Left ventricle myocardium inferior (tissue), 1 donor: ENCODE measurements at regions not wholly inside any gene's neighbourhood (a gene's known extent, or its start where the extent isn't known, plus 50 kb on each side); places are given as distances from the start of the nearest gene placed in this dataset.
"Not testable (repeated sequence)": the region's sequence is repeated elsewhere in the genome, so short reads cannot be mapped to it uniquely, and the experiment has no call there.

Experiments
- DNase-seq: peaks from one replicate; pipeline ENCODE4 v3.0.0-alpha.2; 2020
- H3K27ac ChIP-seq: fragments of 200-600 bp; replicated peaks from 2 replicates; pipeline ENCODE4 v1.8.0; 2021
- H3K27me3 ChIP-seq: fragments of 200-600 bp; 2 replicates; pipeline ENCODE4 v1.8.0; 2021; ENCODE audit warnings: low read depth
- H3K36me3 ChIP-seq: fragments of 200-600 bp; 2 replicates; pipeline ENCODE4 v1.8.0; 2021
- H3K4me1 ChIP-seq: fragments of 200-600 bp; 2 replicates; pipeline ENCODE4 v1.8.0; 2021
- H3K4me3 ChIP-seq: fragments of 200-600 bp; 2 replicates; pipeline ENCODE4 v1.8.0; 2021; ENCODE audit warnings: mild to moderate bottlenecking, moderate library complexity
- H3K9me3 ChIP-seq: fragments of 200-600 bp; replicated peaks from 2 replicates; pipeline ENCODE4 v1.8.0; 2021
- CTCF ChIP-seq: fragments of 200-600 bp; IDR thresholded peaks from 2 replicates; pipeline ENCODE4 v1.8.0; 2021; ENCODE audit warnings: antibody characterized with exemption, mild to moderate bottlenecking, borderline replicate concordance
- intact Hi-C: fragments of 100-400 bp; cut with micrococcal nuclease; formaldehyde crosslinking; loops from one replicate; pipeline ENCODE4 v1.11.0; 2022
- donor health status: DM: no; HTN: yes; CAD: no; lungs with severe emphysema.

- intact Hi-C loops, result no loop called here
- no peak overlapping the region for H3K4me3 ChIP-seq
These were observed 176.5 kb upstream of the DCC start for GRCh38 chr18:52163478-52163877.

GRCh38 chr18:52168131-52168530 lies 171.9 kb upstream of the DCC start:
- not testable (repeated sequence) for H3K36me3 ChIP-seq

More at GRCh38 chr18:52163478-52163877, 176.5 kb upstream of the DCC start:
- no peaks in the 10 kb centered on the region for H3K4me1 ChIP-seq
- H3K9me3 ChIP-seq, result peaks cover 14% of the 10 kb centered on the region
- H3K27ac ChIP-seq, result no peak overlapping the region
- H3K27me3 ChIP-seq, result no peaks in the 10 kb centered on the region
- TF ChIP-seq CTCF, result no peak
- no peaks in the 10 kb centered on the region for H3K36me3 ChIP-seq
- DNase-seq, result no peak

GRCh38 chr18:52174220-52174619 lies 165.8 kb upstream of the DCC start:
- no peaks in the 10 kb centered on the region for H3K4me1 ChIP-seq
- H3K4me3 ChIP-seq, result no peak overlapping the region
- no peak for DNase-seq
- no peaks in the 10 kb centered on the region for H3K36me3 ChIP-seq
- TF ChIP-seq CTCF, result no peak
- H3K27me3 ChIP-seq, result no peaks in the 10 kb centered on the region
- H3K27ac ChIP-seq, result no peak overlapping the region
- intact Hi-C loops, result no loop called here
- H3K9me3 ChIP-seq, result no peaks in the 10 kb centered on the region

More at GRCh38 chr18:52168131-52168530, 171.9 kb upstream of the DCC start:
- H3K27ac ChIP-seq, H3K27me3 ChIP-seq, H3K4me1 ChIP-seq, H3K4me3 ChIP-seq, DNase-seq, intact Hi-C loops: not testable (repeated sequence)
- H3K9me3 ChIP-seq, result peaks cover 13% of the 10 kb centered on the region

GRCh38 chr18:52175406-52175805 lies 164.6 kb upstream of the DCC start:
- no peak overlapping the region for H3K4me3 ChIP-seq
- H3K36me3 ChIP-seq, result no peaks in the 10 kb centered on the region
- no peak for TF ChIP-seq CTCF
- DNase-seq, result no peak
- intact Hi-C loops, result no loop called here
- H3K27me3 ChIP-seq, result no peaks in the 10 kb centered on the region
- H3K27ac ChIP-seq, result no peak overlapping the region
- no peaks in the 10 kb centered on the region for H3K4me1 ChIP-seq
- no peaks in the 10 kb centered on the region for H3K9me3 ChIP-seq

- TF ChIP-seq CTCF, result no peak
- no peak for DNase-seq
- H3K36me3 ChIP-seq, result no peaks in the 10 kb centered on the region
- no peaks in the 10 kb centered on the region for H3K4me1 ChIP-seq
- H3K9me3 ChIP-seq, result no peaks in the 10 kb centered on the region
- no peaks in the 10 kb centered on the region for H3K27me3 ChIP-seq
- intact Hi-C loops, result no loop called here
- H3K4me3 ChIP-seq, result no peak overlapping the region
- no peak overlapping the region for H3K27ac ChIP-seq
These were observed 156.9 kb upstream of the DCC start for GRCh38 chr18:52183107-52183506.

- Histone ChIP-seq H3K4me3 (no peak overlapping the region), H3K4me1 (no peaks in the 10 kb centered on the region), H3K9me3 (no peaks in the 10 kb centered on the region), H3K27me3 (no peaks in the 10 kb centered on the region), H3K36me3 (no peaks in the 10 kb centered on the region), H3K27ac (no peak overlapping the region)
- intact Hi-C loops, result no loop called here
- TF ChIP-seq CTCF, result no peak
- no peak for DNase-seq
These were observed 149.8 kb upstream of the DCC start for GRCh38 chr18:52190195-52190594.
